Trophoblast cell (in vitro differentiated cells and primary cell): ENCODE measurements at regions not wholly inside any gene's neighbourhood (a gene's known extent, or its start where the extent isn't known, plus 50 kb on each side); places are given as distances from the start of the nearest gene placed in this dataset.

ENCODE experiments used
- DNase-seq, 2 donors: peaks; one replicate each; pipeline ENCODE4 v3.0.0-alpha.2; 2016
- H2AFZ ChIP-seq: 2 replicates; pipeline ENCODE4 v1.6.1; 2013; ENCODE audit warnings: low read length, moderate library complexity, mild to moderate bottlenecking; ENCODE audit not compliant: insufficient read depth, poor library complexity
- H2AK5ac ChIP-seq: 2 replicates; pipeline ENCODE4 v1.6.1; 2013; ENCODE audit warnings: mild to moderate bottlenecking, low read length
- H2BK120ac ChIP-seq: 2 replicates; pipeline ENCODE4 v1.6.1; 2013; ENCODE audit warnings: low read length, mild to moderate bottlenecking, moderate library complexity; ENCODE audit not compliant: insufficient read depth, poor library complexity
- H2BK12ac ChIP-seq: 2 replicates; pipeline ENCODE4 v1.6.1; 2013; ENCODE audit warnings: mild to moderate bottlenecking, low read length, moderate library complexity
- H2BK5ac ChIP-seq: 2 replicates; pipeline ENCODE4 v1.6.1; 2013; ENCODE audit warnings: low read length, low read depth, moderate library complexity, mild to moderate bottlenecking; ENCODE audit not compliant: poor library complexity
- H3K14ac ChIP-seq: 2 replicates; pipeline ENCODE4 v1.6.1; 2013; ENCODE audit warnings: mild to moderate bottlenecking, low read length
- H3K18ac ChIP-seq: 2 replicates; pipeline ENCODE4 v1.6.1; 2013; ENCODE audit warnings: mild to moderate bottlenecking, low read length
- H3K23ac ChIP-seq: 2 replicates; pipeline ENCODE4 v1.6.1; 2013; ENCODE audit warnings: low read length
- H3K27ac ChIP-seq: 2 replicates; pipeline ENCODE4 v1.5.1; 2013; ENCODE audit warnings: low read depth, mild to moderate bottlenecking, inconsistent platforms, low read length, moderate library complexity
- H3K27me3 ChIP-seq: 2 replicates; pipeline ENCODE4 v1.6.1; 2013; ENCODE audit warnings: inconsistent platforms, mild to moderate bottlenecking, low read length, moderate library complexity; ENCODE audit not compliant: insufficient read depth
- H3K36me3 ChIP-seq, 2 experiments: 1 replicate in 1 of 2; 2 replicates in 1 of 2; pipeline ENCODE4 v1.6.1; 2013; ENCODE audit warnings: low read length in 2 of 2, mild to moderate bottlenecking in 2 of 2, moderate library complexity in 1 of 2; ENCODE audit not compliant: insufficient read depth in 2 of 2, control insufficient read depth in 1 of 2
- H3K4ac ChIP-seq: 2 replicates; pipeline ENCODE4 v1.6.1; 2013; ENCODE audit warnings: low read depth, mild to moderate bottlenecking, low read length, moderate library complexity
- H3K4me1 ChIP-seq, 2 experiments: 1 replicate in 1 of 2; 2 replicates in 1 of 2; pipeline ENCODE4 v1.6.1; 2013; ENCODE audit warnings: low read length in 2 of 2, mild to moderate bottlenecking in 2 of 2, moderate library complexity in 1 of 2; ENCODE audit not compliant: insufficient read depth in 2 of 2, control insufficient read depth in 1 of 2
- H3K4me2 ChIP-seq: 2 replicates; pipeline ENCODE4 v1.6.1; 2013; ENCODE audit warnings: inconsistent platforms, mild to moderate bottlenecking, low read length, moderate library complexity
- H3K4me3 ChIP-seq: 2 replicates; pipeline ENCODE4 v1.5.1; 2013; ENCODE audit warnings: mild to moderate bottlenecking, low read depth, low read length, inconsistent platforms
- H3K79me1 ChIP-seq: one replicate; pipeline ENCODE4 v1.6.1; 2013; ENCODE audit warnings: low read length
- H3K79me2 ChIP-seq: 2 replicates; pipeline ENCODE4 v1.6.1; 2013; ENCODE audit warnings: low read length, mild to moderate bottlenecking; ENCODE audit not compliant: control insufficient read depth, insufficient read depth, poor library complexity
- H3K9ac ChIP-seq: 2 replicates; pipeline ENCODE4 v1.6.1; 2013; ENCODE audit warnings: mild to moderate bottlenecking, low read length
- H3K9me3 ChIP-seq: 2 replicates; pipeline ENCODE4 v1.6.1; 2013; ENCODE audit warnings: low read depth, mild to moderate bottlenecking, control low read depth, inconsistent platforms, low read length; ENCODE audit not compliant: insufficient read depth
- H4K12ac ChIP-seq: 2 replicates; pipeline ENCODE4 v1.6.1; 2013; ENCODE audit warnings: low read depth, mild to moderate bottlenecking, low read length, moderate library complexity
- H4K8ac ChIP-seq: 2 replicates; pipeline ENCODE4 v1.6.1; 2013; ENCODE audit warnings: low read depth, mild to moderate bottlenecking, low read length, moderate library complexity
- H4K91ac ChIP-seq: one replicate; pipeline ENCODE4 v1.6.1; 2013; ENCODE audit warnings: low read depth, mild to moderate bottlenecking, low read length, moderate library complexity
- whole genome bisulfite sequencing: extraction: QIAGEN DNeasy Blood & Tissue Kit; methylation state at CpG from one replicate; pipeline ENCODE4 v1.1.7; 2013; ENCODE audit warnings: missing lambda C conversion rate; ENCODE audit not compliant: insufficient read length, insufficient coverage; ENCODE audit errors: extremely low coverage; 5-methylcytosine and 5-hydroxymethylcytosine counted together

DNA sequence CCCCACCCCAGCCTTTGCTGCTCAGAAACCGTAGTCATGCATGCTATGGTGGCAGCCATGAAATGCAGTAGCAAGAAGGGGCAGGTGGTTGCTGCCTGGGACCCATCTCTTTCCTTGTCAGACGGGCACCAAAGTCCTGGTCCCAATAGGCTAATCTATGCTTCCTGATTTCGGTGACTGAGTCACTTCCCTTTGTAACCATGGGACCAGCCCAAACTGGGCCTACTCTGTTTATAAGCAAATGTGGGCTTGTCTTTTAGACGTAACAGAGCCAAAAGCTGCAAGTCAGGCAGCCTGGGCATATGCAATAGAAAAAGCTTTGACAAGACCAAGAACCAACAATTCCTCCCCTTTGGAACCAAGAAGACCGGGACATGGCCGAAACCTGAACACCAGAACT, 99.1 kb upstream of the RBBP6 start:
- no peaks in the 10 kb centered on the region for H3K36me3 ChIP-seq
- H3K4me2 ChIP-seq, result no peak overlapping the region
- no peak for DNase-seq
- H3K9ac ChIP-seq, result no peak overlapping the region
- no peak overlapping the region for H2AFZ ChIP-seq
- no peak overlapping the region for H3K4ac ChIP-seq
- H3K14ac ChIP-seq, result no peak overlapping the region
- no peaks in the 10 kb centered on the region for H3K79me1 ChIP-seq
- no peaks in the 10 kb centered on the region for H3K79me2 ChIP-seq
- no peak overlapping the region for H2AK5ac ChIP-seq
- no peak overlapping the region for H4K8ac ChIP-seq
- H3K9me3 ChIP-seq, result no peaks in the 10 kb centered on the region
- no peak overlapping the region for H2BK5ac ChIP-seq
- no peaks in the 10 kb centered on the region for H3K4me1 ChIP-seq
- H2BK12ac ChIP-seq, result no peak overlapping the region
- no peak overlapping the region for H3K27ac ChIP-seq
- no CpG with 5 or more reads among the region's 6 CpGs for WGBS
- no peak overlapping the region for H3K23ac ChIP-seq
- no peak overlapping the region for H4K12ac ChIP-seq
- no peak overlapping the region for H3K4me3 ChIP-seq
- no peak overlapping the region for H3K18ac ChIP-seq
- no peaks in the 10 kb centered on the region for H3K27me3 ChIP-seq
- no peak overlapping the region for H4K91ac ChIP-seq
- H2BK120ac ChIP-seq, result no peak overlapping the region

DNA sequence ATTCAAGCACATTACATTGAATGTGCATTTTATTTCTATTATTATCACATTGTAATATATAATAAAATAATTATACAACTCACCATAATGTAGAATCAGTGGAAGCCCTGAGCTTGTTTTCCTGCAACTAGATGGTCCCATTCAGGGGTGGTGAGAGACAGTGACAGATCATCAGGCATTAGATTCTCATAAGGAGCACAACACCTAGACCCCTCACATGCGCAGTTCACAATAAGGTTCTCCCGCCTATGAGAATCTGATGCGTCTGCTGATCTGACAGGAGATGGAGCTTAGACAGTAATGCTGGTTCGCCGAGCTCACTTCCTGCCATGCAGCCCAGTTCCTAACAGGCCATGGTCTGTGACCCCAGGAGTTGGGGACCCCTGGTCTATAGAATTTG, 96.7 kb upstream of the RBBP6 start:
- Histone ChIP-seq H3K4me3 (no peak overlapping the region), H4K91ac (no peak overlapping the region), H3K9me3 (no peaks in the 10 kb centered on the region), H3K23ac (no peak overlapping the region), H3K4me2 (no peak overlapping the region), H2AK5ac (no peak overlapping the region), H2BK5ac (no peak overlapping the region), H2BK12ac (no peak overlapping the region), H2BK120ac (no peak overlapping the region), H3K36me3 (no peaks in the 10 kb centered on the region), H4K12ac (no peak overlapping the region), H3K79me2 (no peaks in the 10 kb centered on the region), H3K4me1 (no peaks in the 10 kb centered on the region), H2AFZ (no peak overlapping the region), H3K18ac (no peak overlapping the region), H3K79me1 (no peaks in the 10 kb centered on the region), H3K9ac (no peak overlapping the region), H3K14ac (no peak overlapping the region), H3K27me3 (no peaks in the 10 kb centered on the region), H3K4ac (no peak overlapping the region), H3K27ac (no peak overlapping the region), H4K8ac (no peak overlapping the region)
- no CpG with 5 or more reads among the region's 5 CpGs for WGBS
- no peak for DNase-seq

DNA sequence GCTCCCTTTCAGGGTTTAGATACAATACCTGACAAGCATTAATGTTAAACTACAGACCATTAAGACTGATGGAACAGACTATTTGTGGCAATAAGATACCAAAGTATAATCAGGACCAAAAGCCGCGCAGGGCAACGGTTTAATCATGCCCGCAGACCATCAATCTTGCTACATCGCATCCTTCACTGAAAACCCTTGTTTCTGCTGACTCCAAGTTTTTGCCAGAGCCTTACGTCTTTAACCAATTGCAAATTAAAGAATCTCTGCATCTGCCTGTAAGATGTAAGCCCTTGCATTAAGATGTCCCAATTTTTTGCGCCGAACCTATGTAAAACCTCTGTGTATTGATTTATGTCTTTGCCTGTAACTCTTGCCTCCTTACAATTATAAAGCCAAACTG, 94.2 kb upstream of the RBBP6 start:
- no peaks in the 10 kb centered on the region for H3K4me1 ChIP-seq
- H3K4me2 ChIP-seq, result no peak overlapping the region
- WGBS, result no CpG with 5 or more reads among the region's 8 CpGs
- H2BK120ac ChIP-seq, result no peak overlapping the region
- no peaks in the 10 kb centered on the region for H3K79me1 ChIP-seq
- no peak overlapping the region for H3K9ac ChIP-seq
- no peak overlapping the region for H3K4ac ChIP-seq
- H4K8ac ChIP-seq, result no peak overlapping the region
- no peak overlapping the region for H2BK5ac ChIP-seq
- no peak overlapping the region for H3K14ac ChIP-seq
- no peak overlapping the region for H3K27ac ChIP-seq
- no peak overlapping the region for H2AK5ac ChIP-seq
- no peak overlapping the region for H2AFZ ChIP-seq
- no peaks in the 10 kb centered on the region for H3K36me3 ChIP-seq
- H4K91ac ChIP-seq, result no peak overlapping the region
- no peak overlapping the region for H3K23ac ChIP-seq
- no peak overlapping the region for H3K4me3 ChIP-seq
- H3K18ac ChIP-seq, result no peak overlapping the region
- no peak for DNase-seq
- no peaks in the 10 kb centered on the region for H3K27me3 ChIP-seq
- H4K12ac ChIP-seq, result no peak overlapping the region
- no peak overlapping the region for H2BK12ac ChIP-seq
- H3K79me2 ChIP-seq, result no peaks in the 10 kb centered on the region
- H3K9me3 ChIP-seq, result no peaks in the 10 kb centered on the region

DNA sequence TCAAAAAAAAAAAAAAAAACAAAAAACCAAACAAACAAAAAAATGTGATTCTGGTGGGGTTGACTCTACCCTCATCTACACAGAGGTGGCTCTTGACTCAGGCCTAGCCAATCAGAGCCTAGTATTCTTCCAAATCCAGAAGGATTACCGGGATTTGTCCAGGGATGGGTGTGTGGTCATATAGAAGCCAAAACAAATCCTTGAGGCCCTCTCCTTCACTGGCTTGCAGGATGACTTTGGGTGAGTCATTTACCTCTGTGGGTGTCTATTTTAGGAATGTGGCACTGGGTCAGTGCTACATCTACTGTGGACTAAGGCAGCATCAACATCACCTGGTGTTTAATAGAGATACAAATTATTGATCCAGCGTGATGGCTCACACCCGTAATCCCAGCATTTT, 93.2 kb upstream of the RBBP6 start:
- Histone ChIP-seq H3K9me3 (no peaks in the 10 kb centered on the region), H3K14ac (no peak overlapping the region), H3K79me1 (no peaks in the 10 kb centered on the region), H4K8ac (no peak overlapping the region), H3K4me3 (no peak overlapping the region), H3K4me1 (no peaks in the 10 kb centered on the region), H3K4ac (no peak overlapping the region), H3K36me3 (no peaks in the 10 kb centered on the region), H3K18ac (no peak overlapping the region), H3K4me2 (no peak overlapping the region), H4K12ac (no peak overlapping the region), H3K27me3 (no peaks in the 10 kb centered on the region), H2BK5ac (no peak overlapping the region), H2BK120ac (no peak overlapping the region), H3K9ac (no peak overlapping the region), H3K23ac (no peak overlapping the region), H3K79me2 (no peaks in the 10 kb centered on the region), H3K27ac (no peak overlapping the region), H2AFZ (no peak overlapping the region), H2AK5ac (no peak overlapping the region), H2BK12ac (no peak overlapping the region), H4K91ac (no peak overlapping the region)
- no peak for DNase-seq
- no CpG with 5 or more reads among the region's 3 CpGs for WGBS
